Keratinocyte (primary cell): ENCODE measurements at regions not wholly inside any gene's neighbourhood (a gene's known extent, or its start where the extent isn't known, plus 50 kb on each side); places are given as distances from the start of the nearest gene placed in this dataset.

Source experiments
- CTCF ChIP-seq, 3 experiments: IDR thresholded peaks in 1 of 3; conservative IDR thresholded peaks in 1 of 3; optimal IDR thresholded peaks in 1 of 3; 2 replicates in 2 of 3; 3 replicates in 1 of 3; pipeline versions ENCODE3 to v1.5.1; 2011; ENCODE audit warnings: low read length in 3 of 3, mild to moderate bottlenecking in 3 of 3, moderate library complexity in 2 of 3, control low read depth in 1 of 3, inconsistent platforms in 1 of 3; ENCODE audit not compliant: insufficient read depth in 2 of 3; ENCODE audit errors: extremely low read depth in 1 of 3
- EZH2 ChIP-seq: IDR thresholded peaks from one replicate; pipeline ENCODE4 v1.6.1; 2012; ENCODE audit warnings: inconsistent platforms, mild to moderate bottlenecking, low read length, moderate library complexity

GRCh38 chr1:117271959-117272358, 61.2 kb upstream of the VTCN1 start:
- TF ChIP-seq CTCF (optimal IDR thresholded peaks at IDR 0.05 in 1 of 3, IDR thresholded peaks at IDR 0.05 in 1 of 3, conservative IDR thresholded peaks at IDR 0.05 in 1 of 3; ENCODE audit: extremely low read depth in 1 of 3, insufficient read depth in 2 of 3, low read length in 3 of 3) (no peak), EZH2 (no peak)
